ENCODE measurements at regions not wholly inside any gene's neighbourhood (a gene's known extent, or its start where the extent isn't known, plus 50 kb on each side); places are given as distances from the start of the nearest gene placed in this dataset.
"Not testable (repeated sequence)": the region's sequence is repeated elsewhere in the genome, so short reads cannot be mapped to it uniquely, and the experiment has no call there.

DNA sequence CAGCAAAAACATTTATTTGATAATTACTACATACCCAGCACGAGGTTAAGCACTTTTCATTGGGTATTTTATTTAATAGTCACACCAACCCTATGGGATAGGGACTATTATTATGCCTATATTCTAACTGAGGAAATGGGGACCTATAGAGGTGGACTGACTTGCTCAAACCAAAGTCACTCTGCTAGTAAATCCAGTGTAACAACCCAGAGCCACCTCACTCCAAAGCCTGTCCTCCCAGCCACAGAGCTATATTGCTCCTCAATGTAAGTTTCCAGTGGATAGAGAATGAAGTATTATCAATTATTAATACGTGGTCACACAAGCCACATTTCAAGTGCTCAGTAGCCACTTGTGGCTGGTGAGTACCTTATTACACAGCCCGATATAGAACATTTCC lies 97.5 kb downstream of the RGS2 start:
- no peak for ATAC-seq

DNA sequence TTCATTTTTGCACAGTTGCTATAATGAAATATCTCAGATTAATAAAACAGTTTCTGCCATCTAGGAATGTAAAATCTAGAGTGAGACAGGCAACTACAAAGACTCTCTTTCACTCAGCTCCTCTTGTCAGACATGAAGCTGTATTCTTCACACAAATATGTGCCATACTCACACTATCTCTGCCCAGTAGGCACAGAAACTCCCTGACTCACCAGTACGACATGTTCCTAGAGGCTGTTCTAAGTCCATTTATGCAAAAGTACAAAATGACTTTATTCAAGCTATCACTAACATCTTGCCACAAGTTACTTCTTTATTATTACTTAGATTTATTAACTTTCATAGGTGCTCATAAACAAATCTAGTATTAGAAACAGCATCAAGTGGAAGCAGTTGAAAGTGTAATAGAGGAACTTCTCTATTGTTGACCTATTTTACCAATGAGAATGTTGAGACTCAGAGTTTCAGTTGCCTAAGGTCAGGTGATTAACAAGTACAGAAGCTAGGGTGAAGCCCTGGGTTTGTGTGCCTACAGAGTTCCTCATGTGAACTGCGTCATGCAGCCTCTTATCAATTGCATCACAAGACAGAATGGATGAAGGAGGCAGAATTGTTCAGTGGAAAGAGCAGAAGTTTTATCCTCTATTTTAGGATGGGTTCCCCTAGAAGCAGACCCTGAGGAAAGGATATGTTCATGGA lies 98.9 kb downstream of the RGS2 start:
- no peak for ATAC-seq

DNA sequence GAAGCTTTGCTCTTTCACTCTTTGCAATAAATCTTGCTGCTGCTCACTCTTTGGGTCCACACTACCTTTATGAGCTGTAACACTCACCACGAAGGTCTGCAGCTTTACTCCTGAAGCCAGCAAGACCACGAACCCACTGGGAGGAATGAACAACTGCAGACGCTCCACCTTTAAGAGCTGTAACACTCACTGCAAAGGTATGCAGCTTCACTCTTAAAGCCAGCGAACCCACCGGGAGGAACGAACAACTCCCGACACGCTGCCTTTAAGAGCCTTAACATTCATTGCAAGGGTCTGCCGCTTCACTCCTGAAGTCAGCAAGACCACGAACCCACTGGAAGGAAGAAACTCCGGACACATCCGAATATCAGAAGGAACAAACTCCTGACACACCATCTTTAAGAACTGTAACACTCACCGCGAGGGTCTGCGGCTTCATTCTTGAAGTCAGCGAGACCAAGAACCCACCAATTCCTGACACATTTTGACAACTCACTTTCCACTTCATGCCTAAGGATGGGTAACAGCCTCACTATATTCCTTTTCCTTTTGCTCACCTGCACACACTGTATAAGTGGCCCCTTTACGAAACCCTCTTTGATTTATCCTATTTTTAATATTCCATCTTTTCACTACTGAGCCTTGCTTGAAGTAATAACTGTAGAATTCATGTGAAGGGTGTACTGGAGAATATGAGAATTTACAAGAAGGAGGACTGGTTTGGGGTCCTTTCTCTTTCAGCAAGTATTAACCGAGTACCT lies 103.2 kb downstream of the RGS2 start:
- ATAC-seq: not testable (repeated sequence)

DNA sequence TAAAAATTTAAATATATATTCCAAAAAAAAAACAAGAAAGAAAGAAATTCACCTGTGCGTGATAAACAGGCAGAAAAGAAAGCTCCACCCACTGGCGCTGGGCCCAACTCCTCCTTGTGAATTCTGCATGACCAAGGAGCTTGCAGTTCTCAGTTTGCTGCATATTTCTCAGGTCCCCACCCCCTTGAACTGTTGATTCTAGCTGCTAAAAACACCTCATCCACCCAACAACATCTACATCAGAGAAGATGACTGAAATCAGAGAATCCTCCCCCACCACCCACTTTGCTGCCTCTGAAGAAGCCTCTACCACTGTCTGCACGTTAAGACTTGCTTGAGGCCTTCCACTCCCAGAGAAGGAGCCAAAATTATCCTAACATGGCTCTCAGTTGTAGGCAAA lies 104.8 kb downstream of the RGS2 start:
- ATAC-seq: no peak

DNA sequence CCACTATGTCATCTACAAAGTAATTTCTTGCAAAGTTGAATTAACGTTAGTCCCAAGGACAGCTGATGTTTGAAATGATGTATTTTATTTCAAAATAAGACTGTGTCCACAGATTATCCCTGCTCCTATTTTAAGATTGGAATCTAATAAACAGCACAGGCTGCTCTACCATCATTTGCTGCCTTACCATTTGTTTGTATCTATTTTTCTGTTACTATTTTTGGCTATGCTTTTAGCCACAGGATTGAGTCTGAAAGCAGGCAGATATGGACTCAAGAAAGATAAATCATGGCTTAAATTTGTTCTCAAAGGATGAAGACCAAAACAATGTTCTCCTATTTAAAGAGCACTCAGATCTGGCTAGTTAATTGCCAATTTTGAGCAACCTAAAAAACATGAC lies 105.3 kb downstream of the RGS2 start:
- no peak for ATAC-seq

DNA sequence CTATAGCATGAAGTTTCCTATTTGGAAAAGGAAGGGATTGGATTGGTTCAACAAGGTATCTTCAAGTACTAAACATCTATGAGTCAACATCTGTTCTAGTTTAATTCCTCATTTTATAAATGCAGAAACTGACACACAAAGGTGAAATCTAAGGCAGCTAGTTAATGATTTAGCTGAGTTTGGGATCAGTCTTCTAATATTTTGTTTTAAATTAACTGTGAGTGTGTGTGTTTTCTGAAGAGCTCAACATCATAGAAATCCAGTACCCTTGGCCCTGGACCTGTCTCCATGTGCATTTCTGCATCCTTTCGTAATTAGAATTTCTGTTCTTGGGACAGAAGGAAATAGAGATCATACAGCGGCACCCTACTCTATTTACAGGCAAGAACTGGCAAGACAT lies 105.9 kb downstream of the RGS2 start:
- ATAC-seq: no peak

DNA sequence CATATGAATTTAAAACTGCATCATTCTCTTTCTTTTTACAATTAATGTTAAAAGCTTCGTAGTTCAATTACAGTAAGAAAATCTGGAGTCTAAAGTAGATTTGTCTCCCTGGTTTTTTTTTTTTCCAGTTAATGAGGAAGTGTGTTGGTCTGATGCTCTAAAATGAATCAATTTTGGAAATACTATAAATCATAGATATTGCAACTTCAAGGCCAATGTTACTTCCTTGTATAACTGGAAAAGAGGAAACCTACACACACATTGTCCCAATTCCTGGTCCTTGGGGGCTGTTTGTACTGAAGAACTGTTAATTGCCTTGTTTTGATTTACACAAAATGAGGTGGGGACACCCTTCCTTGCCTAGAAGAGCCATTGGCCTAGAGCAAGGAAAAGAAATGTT lies 107.2 kb downstream of the RGS2 start:
- no peak for ATAC-seq

DNA sequence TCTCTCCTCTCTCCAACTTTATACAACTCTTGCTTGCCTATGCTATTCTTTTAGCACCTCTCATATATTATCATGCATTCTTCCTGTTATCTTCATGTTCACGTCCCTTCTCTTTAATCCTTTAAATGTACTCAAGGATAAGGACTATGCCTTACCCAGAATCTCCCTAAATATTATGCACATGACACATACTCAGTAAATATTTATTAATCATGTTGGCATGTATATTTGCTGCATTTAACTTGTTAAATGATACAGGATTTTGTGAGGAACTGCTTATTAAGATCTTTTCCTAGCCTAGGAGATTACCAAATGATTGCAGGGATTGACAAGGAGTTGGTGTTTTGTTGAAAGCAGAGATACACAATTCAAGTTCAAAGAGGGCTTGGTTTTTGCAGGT lies 109.4 kb downstream of the RGS2 start:
- no peak for ATAC-seq

DNA sequence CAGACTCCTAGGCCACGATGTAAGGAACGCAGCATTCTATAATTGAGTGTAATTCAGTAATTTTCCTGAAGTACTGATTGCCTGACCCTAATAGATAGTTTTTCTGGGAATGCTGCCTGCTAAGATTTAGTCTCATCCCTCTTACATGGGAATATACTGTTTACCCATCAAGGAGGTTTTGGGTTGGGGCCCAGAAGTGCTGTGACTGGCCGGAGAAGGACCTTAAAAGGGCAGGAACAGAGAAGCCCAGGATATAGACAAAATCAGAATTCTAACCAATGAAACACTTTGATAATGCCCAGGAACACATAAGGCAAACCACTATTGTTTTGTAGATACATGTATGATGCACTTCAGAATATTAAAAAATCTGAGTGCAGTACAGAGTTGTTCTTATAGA lies 111.6 kb downstream of the RGS2 start:
- no peak for ATAC-seq

DNA sequence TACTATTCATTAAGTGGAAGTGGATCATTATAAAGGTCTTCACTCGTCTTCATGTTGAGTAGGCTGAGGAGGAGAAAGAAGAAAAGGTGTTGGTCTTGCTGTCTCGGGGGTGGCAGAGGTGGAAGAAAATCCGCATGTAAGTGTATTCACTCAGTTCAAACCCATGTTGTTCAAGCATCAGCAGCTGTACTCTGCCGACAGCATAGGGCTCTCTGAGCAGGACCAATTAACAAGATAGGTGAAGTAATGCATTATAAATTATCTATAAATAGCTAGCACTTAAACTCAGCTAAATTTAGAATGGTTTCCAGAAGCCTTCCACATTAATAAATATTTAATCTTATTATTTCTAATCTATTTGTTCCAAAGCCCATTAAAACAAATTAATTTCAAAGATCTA lies 116.8 kb downstream of the RGS2 start:
- no peak for ATAC-seq

DNA sequence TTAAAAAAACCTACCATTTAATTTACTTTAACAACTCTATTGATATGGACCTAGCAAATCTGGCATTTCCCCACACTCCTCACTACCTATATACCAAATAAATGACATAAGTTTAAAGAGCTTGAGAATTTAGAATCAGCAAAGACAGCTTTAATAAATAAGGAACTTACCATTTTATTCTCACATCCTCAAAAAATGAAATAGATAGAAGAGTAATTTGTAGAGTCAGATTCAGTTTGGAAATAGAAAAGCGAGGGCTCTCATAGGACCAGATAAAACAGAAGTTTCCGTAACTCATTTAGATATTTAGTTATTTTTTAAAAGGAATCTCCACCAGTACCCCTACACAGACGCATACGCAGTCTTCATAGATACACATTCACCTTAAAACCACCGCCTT lies 117.9 kb downstream of the RGS2 start:
- no peak for ATAC-seq

DNA sequence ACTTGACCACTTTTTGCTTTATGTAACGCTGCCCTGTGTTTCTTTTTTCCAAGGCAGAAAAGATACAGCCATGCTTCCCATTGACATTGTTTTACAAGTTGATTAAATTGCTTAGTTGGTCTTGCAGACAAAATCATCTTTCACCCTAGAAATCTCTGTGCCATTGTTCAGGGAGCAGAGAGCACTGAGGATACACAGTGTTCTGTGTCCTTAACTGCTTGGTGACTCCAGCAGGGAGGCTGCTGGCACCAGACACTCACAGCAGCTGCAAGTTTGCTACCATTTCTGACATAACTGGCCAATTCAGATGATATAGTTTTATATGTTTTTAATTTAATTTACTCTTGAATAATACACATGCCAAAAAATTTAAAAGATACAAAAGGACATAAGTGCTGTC lies 118.7 kb downstream of the RGS2 start:
- ATAC-seq: no peak

DNA sequence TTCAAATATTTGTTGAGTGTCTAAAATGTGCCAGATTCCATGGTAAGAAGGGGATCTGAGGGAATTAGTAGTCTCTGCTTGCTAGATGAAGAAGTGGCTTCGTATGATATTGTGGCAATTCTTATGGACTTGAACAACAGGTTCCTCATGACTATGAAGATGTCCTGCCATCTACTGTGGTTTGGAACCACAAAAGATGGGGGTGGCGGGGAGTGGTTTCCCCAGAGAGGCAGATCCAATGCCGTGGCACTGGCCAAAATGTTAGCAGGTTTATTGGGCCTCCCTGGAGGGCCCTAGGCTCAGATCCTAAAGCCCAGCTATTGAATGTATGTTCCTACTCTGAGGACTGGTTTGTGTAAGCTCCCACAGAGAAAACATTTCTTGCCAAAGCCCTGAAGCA lies 120.8 kb downstream of the RGS2 start:
- no peak for ATAC-seq

DNA sequence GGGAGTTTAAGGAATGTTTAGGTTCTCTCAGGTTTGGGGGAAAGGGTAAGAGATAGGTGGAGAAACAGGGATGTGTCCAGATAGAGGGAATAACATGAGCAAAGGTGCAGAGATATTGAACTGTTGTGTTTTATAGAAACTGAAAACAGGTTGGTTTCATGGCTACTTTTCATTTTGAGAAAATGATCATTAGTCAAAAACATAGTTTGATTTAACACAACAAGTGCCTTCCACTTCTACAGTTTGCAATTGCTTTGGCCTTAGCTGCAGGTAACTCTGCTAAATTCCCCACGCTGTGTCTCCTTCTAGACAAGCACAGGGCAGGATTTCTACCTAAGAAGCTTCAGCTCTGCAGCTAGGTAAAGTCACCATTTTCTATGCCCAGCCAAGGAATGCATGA lies 124.9 kb downstream of the RGS2 start:
- no peak for ATAC-seq

DNA sequence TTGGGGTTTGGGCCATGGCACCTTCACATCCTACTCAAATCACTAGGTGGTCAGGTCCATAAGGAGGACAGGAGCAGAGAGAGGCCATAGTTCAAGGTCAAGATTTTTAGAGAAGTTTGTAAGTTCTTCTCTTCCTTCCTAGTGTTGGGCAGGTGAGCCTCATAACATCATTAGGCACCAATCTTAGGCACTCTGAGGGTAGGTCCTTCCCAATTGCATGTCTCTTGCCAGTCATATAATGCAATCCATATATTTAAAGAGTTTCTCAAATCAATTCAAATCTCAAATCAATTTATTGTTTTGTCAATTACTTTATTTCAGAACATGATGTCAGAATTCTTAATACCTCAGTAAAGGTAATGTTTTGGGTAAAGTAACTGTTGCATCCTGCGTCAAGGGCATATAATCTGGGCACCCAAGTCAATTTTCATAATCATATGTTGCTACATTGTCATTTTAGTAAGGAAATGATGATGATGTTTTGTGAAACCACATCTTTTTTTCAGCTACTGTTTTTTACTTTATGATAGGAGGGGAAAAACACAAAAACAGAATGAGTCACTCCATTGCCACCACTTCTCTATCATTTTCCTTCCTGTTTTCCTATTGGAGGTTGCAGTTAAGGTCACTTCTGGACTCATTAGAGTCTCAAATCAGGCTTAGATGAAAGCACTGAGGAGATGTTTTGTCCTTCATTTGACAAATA lies 122.7 kb downstream of the UCHL5 start:
- ATAC-seq: peak; percentile 65 to 76

DNA sequence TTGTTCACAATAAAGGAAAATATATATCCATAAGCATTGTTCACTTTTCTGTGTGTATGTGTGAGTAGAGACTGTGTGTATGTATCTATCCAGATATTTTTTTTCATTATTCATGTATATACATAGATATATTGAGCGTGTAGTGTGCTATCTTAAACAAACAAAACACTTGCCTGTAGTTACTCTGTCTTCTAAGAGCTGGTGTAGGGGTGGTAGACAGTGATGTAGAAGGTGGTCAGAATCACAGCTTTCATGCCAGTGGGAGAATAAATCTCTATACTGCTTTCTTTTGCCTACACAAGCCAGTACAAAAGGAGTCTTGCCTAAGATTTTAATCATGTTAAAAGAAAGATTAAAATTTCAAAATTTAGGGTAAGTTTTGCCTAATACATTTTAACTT lies 122.0 kb downstream of the UCHL5 start:
- ATAC-seq: no peak

DNA sequence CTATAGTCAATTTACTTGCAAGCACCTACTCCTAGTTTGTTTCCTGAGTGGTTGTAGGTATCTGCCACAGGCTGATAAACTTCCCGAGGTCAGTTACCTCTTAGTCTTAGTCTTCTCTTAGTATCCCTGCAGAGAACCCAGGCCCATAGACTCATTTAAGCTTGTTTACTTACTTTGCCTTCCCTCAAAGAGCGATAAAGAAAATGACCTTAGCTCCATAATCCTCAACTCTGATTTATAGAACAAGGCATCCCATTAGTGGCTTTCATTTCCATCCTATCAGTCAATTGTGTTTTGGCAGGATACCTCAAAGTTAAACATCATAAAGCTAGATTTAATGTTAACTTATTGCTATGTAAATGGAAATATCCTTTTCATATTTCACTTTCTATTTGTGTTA lies 119.7 kb downstream of the UCHL5 start:
- no peak for ATAC-seq

DNA sequence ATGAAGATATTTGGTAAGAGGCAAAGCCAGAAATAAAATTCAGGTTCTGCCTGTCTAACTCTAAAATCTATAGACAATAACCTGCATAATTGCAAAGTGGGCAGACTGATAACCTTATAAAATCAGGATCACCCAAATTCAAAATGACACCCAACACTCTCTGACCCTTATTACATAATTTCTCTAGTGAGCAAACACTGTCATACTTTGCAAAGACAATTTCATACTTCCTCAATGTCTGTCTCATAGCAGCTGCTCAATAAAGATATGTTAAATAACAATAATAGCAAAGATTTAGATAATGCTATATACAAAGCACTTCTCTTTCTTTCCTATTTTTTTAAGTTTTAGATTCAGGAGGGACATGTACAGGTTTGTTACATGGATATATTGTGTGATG lies 118.5 kb downstream of the UCHL5 start:
- no peak for ATAC-seq

DNA sequence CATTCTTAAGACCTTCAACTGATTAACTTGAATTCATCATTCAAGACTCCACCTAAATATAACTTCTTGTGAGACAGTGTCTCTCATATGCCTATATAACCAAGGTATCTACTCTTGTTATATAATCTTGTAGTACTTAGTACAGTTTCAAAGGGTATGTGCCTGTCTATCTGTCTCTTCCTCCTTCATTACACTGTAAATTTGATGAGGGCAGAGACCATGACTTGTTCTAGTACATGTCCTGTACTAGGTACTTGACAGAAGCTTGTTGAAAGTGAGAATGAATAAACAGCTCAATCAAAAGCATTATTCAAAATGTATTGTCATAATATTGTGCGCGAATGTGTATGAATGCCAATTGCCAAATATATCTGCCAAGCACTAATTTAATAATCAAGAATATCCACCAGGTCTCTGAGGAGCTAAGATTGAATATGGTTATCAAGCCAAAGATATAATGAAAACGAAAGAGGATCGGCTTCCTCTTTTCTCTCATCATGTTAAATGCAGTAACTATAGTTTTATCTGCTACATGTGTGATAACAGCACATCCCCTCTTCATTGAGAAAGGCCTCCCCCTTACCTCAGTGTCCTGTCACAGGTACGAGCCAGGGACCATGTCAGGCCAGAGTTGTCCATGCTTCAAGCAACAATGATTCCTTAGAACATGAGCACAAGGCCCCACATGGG lies 117.3 kb downstream of the UCHL5 start:
- ATAC-seq: no peak

DNA sequence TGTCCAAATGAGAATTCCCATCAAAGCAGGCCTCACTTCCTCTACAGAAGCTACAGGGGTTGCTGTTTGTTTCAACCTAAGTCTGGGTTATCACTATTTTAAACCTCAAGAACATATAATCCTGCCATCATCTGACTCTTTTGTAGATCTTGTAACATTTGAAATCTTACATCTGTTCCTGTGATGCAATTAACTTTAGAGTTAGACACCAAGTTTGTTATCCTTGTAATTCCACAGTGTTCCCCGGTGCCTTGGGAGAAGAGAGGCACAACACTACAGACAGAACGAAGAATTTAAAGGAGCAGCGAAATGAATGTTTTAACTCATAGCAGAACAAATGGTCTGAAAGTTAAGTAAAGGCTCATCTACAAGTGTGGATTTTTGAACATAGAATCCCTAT lies 116.1 kb downstream of the UCHL5 start:
- ATAC-seq: no peak

DNA sequence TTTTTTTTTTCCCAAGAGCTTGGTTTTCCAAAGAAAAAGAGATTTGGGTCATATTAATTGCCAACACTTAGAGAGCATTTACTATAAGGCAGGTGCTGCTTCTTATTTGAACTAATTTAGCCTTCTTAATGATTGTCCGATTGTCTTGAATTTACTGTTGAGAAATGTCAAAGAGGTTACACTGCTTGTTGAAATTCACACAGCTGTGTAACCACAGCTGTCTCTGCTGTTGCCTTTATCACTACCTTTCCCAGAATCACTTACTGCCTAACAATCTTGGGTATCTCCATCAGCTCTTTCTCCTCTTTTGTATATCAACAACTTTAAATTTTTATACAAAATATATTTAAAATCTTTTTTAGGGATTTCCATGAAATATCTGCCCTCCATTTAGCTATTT lies 115.6 kb downstream of the UCHL5 start:
- ATAC-seq: no peak

DNA sequence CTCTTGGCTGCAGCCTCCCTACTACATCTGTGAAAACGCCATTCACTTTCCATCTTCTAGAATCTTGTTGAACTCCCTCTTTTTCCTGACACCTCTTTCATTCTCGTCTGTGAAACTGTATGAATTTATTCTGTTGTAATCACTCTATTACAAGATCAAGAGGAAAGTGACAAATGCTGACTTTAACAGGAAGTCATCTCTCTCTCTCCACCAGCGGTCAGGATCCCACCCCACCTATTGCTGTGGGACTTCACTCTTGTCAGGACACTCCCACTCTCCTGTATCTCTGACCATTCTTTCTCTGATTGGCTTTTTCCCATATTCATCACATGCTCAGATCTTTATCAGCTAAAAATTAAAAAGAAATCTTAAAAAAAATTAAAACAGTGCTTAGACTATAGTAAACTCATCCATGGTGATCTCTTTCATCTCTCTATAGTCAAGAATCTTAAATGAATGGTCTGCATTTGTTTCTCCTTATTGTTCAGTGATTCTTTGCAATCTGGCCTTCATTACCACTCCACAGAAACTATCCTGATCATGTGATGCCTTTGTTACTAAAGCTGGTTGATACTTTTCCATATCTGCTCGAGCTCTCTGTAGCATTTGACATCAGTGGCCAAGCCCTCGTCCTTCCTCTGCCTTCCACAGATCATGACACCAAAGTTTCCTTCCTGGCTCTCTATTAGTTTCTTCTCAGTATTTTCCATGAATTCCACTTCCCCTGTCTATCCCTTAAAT lies 113.6 kb downstream of the UCHL5 start:
- no peak for ATAC-seq

DNA sequence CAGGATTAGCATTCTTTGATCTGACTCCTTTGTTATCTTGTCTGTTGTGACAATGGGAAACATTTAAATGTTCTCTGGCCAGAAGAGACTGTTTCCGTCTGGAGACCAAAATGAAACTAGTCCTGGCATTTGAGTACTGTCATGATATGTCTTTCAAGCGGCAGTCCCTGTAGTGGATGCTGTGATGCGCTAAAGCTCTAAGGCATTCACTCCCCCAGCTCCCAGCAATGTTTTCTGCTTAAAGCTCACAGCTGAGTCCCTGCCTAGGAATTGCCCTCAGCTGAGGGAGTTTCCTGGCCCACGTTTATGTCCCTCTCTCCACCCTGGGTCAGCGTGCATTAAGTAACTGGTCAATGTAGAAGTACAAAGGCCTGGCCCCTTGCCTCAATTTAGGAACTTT lies 109.4 kb downstream of the UCHL5 start:
- ATAC-seq: no peak
